ENCODE measurements at regions not wholly inside any gene's neighbourhood (a gene's known extent, or its start where the extent isn't known, plus 50 kb on each side); places are given as distances from the start of the nearest gene placed in this dataset.

DNA sequence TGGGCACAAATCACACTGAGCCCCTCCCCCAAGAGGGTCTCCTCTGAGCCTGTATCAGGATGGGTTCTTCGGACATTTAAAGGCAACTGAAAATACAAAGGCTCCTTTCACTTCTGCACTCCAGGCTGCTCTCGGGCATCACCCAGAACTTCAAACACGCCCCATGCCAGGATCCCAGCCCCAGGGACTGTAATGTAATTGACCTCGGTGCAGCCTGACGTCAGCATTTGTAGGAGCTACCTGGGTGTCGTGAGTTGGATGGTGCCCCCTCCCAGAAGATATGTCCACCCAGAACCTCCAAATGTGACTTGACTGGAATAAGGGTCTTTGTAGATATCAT, 95.2 kb downstream of the PSMG1 start:
- Histone ChIP-seq H3K4me3 (peak overlapping the region in 2 of 8 donors; percentile 13 to 41), H3K27ac (peak overlapping the region; percentile 57 to 94 (median 82)), H3K4me1 (peaks cover 0 to 66% (median 20%) of the 10 kb centered on the region in 6 donors), H3K27me3 (replicated peaks in 1 of 7) (no peaks in the 10 kb centered on the region), H3K9me3 (no peaks in the 10 kb centered on the region), H3K36me3 (no peaks in the 10 kb centered on the region)
- 54 to 78% (median 70%) methylated on average over 6 of the region's 6 CpGs for WGBS, 5 donors
- TF ChIP-seq POLR2A (IDR thresholded peaks at IDR 0.05) (no peak), CTCF (IDR thresholded peaks at IDR 0.05 in 8 of 11, conservative IDR thresholded peaks at IDR 0.05 in 3 of 11) (no peak), POLR2AphosphoS5 (IDR thresholded peaks at IDR 0.05) (no peak)
- intact Hi-C loops (cut with DNase I; ENCODE audit: low total_unique reads), result no loop called here
- no peak for DNase-seq

DNA sequence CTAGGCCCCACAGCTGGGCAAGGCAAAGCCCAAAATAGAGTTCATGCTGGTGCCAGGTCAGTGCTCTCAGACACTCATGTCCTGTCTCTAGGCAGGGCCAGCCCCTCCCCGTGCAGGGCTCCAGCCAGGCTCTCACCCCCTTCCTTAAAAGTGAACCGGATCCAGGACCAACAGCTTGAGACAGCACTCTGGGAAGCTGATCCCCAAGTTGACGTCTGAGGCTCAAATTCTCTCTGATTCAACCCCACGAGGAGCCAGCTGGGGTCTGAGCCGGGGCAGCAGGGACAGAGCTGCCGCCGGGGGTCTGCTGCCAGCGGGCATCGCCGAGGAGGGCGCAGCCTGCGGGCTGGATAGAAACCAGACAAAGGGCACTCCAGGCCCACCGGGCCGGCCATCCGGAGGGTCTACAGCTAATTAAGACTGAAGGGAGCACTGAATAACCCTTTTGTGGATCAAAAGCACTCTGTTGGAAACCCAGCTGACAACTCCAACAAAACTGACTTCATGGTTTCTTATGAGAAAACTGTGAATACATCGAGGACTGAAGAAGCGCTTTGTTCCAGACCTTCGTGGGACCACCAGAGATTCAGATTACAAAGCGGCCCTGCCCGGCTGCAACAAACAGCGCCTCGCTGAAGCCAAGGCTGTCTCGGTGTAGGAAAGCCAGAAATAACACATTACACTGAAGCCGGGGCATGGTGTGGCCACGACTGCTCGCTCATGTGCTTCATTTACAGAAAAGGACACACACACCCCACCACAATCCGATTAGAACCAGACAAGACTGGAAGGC, 95.8 kb downstream of the PSMG1 start:
- Histone ChIP-seq H3K36me3 (no peaks in the 10 kb centered on the region), H3K4me1 (peaks cover 0 to 66% (median 20%) of the 10 kb centered on the region in 6 donors), H3K4me3 (peak overlapping the region in 2 of 8 donors; percentile 13 to 41), H3K9me3 (no peaks in the 10 kb centered on the region), H3K27ac (peak overlapping the region; percentile 57 to 94 (median 82)), H3K27me3 (replicated peaks in 1 of 7) (no peaks in the 10 kb centered on the region)
- TF ChIP-seq POLR2AphosphoS5 (IDR thresholded peaks at IDR 0.05) (peak; percentile 49 to 76 (median 62)), CTCF (IDR thresholded peaks at IDR 0.05 in 8 of 11, conservative IDR thresholded peaks at IDR 0.05 in 3 of 11) (no peak), POLR2A (IDR thresholded peaks at IDR 0.05) (no peak)
- no peak for DNase-seq
- 73 to 88% (median 75%) methylated on average over 23 to 27 of the region's 27 CpGs for WGBS, 5 donors
- intact Hi-C loops (cut with DNase I; ENCODE audit: low total_unique reads), result no loop called here

DNA sequence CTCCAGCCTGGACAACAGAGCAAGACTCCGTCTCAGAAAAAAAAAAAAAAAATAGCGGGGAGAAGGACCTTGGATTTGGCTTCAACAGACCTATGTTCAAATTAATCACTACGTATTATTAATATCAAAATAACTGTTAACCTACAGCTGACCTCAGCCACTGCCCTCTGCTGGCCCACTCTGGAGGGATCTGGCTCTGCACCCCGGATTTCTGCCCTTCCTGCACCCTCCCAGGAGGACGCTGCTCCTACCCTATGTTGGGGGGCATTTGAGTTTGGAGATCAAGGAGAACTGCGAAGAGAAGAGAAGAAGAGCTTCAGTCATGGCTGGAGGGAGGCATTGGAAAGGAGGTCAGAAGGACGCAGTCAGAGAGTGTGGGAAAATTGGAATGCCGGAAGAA, 96.7 kb downstream of the PSMG1 start:
- intact Hi-C loops (cut with DNase I; ENCODE audit: low total_unique reads), result no loop called here
- Histone ChIP-seq H3K4me1 (peaks cover 0 to 72% (median 18%) of the 10 kb centered on the region in 6 donors), H3K9me3 (no peaks in the 10 kb centered on the region), H3K27ac (peak overlapping the region in 7 of 8 donors; percentile 77 to 94 (median 83)), H3K27me3 (replicated peaks in 1 of 7) (no peaks in the 10 kb centered on the region), H3K36me3 (no peaks in the 10 kb centered on the region), H3K4me3 (no peak overlapping the region)
- DNase-seq, result no peak
- no peak for TF ChIP-seq POLR2AphosphoS5 (IDR thresholded peaks at IDR 0.05)
- no peak for TF ChIP-seq POLR2A (IDR thresholded peaks at IDR 0.05)
- TF ChIP-seq CTCF (IDR thresholded peaks at IDR 0.05 in 8 of 11, conservative IDR thresholded peaks at IDR 0.05 in 3 of 11), result no peak
- WGBS, 5 donors, result 72 to 81% (median 75%) methylated on average over 8 of the region's 8 CpGs

GRCh38 chr21:39085843-39086405, 97.3 kb downstream of the PSMG1 start:
- peaks cover 0 to 69% (median 15%) of the 10 kb centered on the region in 6 donors for H3K4me1 ChIP-seq

More at GRCh38 chr21:39085843-39086405, 97.3 kb downstream of the PSMG1 start:
- TF ChIP-seq POLR2A (IDR thresholded peaks at IDR 0.05) (no peak), POLR2AphosphoS5 (IDR thresholded peaks at IDR 0.05) (no peak), CTCF (IDR thresholded peaks at IDR 0.05 in 8 of 11, conservative IDR thresholded peaks at IDR 0.05 in 3 of 11) (no peak)
- Histone ChIP-seq H3K27ac (peak overlapping the region in 6 of 8 donors; percentile 77 to 94 (median 86)), H3K27me3 (replicated peaks in 1 of 7) (no peaks in the 10 kb centered on the region), H3K36me3 (no peaks in the 10 kb centered on the region), H3K9me3 (no peaks in the 10 kb centered on the region), H3K4me3 (no peak overlapping the region)
- DNase-seq, result no peak
- 82 to 94% (median 91%) methylated on average over 6 of the region's 6 CpGs for WGBS, 5 donors
- intact Hi-C loops (cut with DNase I; ENCODE audit: low total_unique reads), result no loop called here
